ENCODE measurements at regions not wholly inside any gene's neighbourhood (a gene's known extent, or its start where the extent isn't known, plus 50 kb on each side); places are given as distances from the start of the nearest gene placed in this dataset.

DNA sequence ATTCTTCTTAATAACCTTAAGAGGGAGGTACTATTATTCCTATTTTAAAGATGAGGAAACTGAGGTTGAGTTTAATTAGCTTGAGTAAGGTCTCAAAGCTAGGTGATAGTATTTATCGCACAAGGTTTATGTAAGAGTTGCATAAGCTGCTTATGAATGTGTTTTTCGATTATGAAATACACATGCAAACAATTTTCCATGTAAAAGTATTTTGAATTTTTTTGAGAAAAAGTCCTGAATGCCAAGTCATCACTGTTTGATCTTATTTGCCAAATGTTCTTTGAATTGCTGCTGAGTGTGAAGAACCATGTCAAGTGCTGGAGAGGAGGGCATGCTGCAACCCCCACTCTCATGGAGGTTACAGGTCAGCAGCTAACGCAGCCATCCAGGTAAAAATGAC, 174.4 kb downstream of the CARTPT start:
- intact Hi-C loops (cut with micrococcal nuclease), result no loop called here
- CTCF ChIA-PET, result no interaction called here
- TF ChIP-seq, protein P1, sequence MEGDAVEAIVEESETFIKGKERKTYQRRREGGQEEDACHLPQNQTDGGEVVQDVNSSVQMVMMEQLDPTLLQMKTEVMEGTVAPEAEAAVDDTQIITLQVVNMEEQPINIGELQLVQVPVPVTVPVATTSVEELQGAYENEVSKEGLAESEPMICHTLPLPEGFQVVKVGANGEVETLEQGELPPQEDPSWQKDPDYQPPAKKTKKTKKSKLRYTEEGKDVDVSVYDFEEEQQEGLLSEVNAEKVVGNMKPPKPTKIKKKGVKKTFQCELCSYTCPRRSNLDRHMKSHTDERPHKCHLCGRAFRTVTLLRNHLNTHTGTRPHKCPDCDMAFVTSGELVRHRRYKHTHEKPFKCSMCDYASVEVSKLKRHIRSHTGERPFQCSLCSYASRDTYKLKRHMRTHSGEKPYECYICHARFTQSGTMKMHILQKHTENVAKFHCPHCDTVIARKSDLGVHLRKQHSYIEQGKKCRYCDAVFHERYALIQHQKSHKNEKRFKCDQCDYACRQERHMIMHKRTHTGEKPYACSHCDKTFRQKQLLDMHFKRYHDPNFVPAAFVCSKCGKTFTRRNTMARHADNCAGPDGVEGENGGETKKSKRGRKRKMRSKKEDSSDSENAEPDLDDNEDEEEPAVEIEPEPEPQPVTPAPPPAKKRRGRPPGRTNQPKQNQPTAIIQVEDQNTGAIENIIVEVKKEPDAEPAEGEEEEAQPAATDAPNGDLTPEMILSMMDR (IDR thresholded peaks at IDR 0.05), result no peak
- no peaks in the 10 kb centered on the region for H3K4me1 Mint-ChIP-seq (ENCODE audit: low read depth)
- POLR2A ChIA-PET, result no interaction called here
- peaks cover 11% of the 10 kb centered on the region for H3K27me3 Mint-ChIP-seq
- no peaks in the 10 kb centered on the region for H3K9me3 Mint-ChIP-seq
- no peak overlapping the region for H3K27ac Mint-ChIP-seq
- DNase-seq (no peak), ATAC-seq (no peak)
- no peaks in the 10 kb centered on the region for H3K36me3 Mint-ChIP-seq (ENCODE audit: low read depth)
- H3K4me3 Mint-ChIP-seq, result no peak overlapping the region

DNA sequence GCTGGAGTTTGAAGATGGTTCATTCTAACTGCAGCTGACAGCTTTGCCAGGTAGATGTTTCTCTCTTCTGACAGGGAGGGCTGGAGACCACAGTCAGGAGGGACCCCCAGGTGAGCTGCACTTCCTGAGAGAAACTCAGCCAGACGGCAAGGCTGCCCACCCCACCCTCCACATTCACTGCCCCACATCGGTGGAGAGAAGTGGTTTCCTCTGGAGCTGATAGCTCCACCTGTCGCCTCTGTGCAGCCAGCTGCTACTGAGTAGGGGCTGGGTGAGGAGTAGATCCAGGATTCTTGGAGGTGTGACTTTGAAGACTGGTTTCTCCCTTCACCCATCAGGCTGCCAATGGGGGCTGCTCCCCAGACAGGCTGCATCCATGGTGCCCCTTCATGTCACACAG, 175.0 kb downstream of the CARTPT start:
- no peaks in the 10 kb centered on the region for H3K9me3 Mint-ChIP-seq
- ATAC-seq (no peak), DNase-seq (no peak)
- H3K27me3 Mint-ChIP-seq, result peaks cover 11% of the 10 kb centered on the region
- H3K4me3 Mint-ChIP-seq, result no peak overlapping the region
- H3K36me3 Mint-ChIP-seq (ENCODE audit: low read depth), result no peaks in the 10 kb centered on the region
- POLR2A ChIA-PET, result no interaction called here
- CTCF ChIA-PET, result no interaction called here
- no peak overlapping the region for H3K27ac Mint-ChIP-seq
- no peaks in the 10 kb centered on the region for H3K4me1 Mint-ChIP-seq (ENCODE audit: low read depth)
- TF ChIP-seq, protein P1 (IDR thresholded peaks at IDR 0.05), result no peak
- intact Hi-C loops (cut with micrococcal nuclease), result no loop called here

DNA sequence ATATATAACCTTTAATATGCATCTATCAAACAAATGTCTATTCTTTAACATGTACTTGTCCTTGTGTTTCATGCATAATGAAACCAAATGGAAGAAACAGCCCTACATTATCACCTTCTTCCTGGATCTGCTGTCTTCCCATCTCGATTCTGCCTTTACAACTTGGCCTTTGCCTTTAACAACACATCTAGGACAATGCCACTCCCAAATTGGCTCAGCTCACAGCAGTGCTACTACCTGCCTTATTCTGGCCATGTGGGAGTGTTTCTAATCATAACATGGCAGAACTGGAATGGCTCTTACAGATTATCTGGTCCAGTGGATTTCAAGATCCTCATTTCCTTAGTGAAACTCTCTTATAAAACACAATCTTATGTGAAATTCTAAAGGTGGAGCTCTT, 176.5 kb downstream of the CARTPT start:
- DNase-seq (no peak), ATAC-seq (no peak)
- H3K27ac Mint-ChIP-seq, result no peak overlapping the region
- no peak overlapping the region for H3K4me3 Mint-ChIP-seq
- peaks cover 5% of the 10 kb centered on the region for H3K27me3 Mint-ChIP-seq
- H3K9me3 Mint-ChIP-seq, result no peaks in the 10 kb centered on the region
- H3K36me3 Mint-ChIP-seq (ENCODE audit: low read depth), result no peaks in the 10 kb centered on the region
- intact Hi-C loops (cut with micrococcal nuclease), result no loop called here
- H3K4me1 Mint-ChIP-seq (ENCODE audit: low read depth), result no peaks in the 10 kb centered on the region
- ChIA-PET POLR2A (no interaction called here), CTCF (no interaction called here)
- TF ChIP-seq, protein P1 (IDR thresholded peaks at IDR 0.05), result no peak

DNA sequence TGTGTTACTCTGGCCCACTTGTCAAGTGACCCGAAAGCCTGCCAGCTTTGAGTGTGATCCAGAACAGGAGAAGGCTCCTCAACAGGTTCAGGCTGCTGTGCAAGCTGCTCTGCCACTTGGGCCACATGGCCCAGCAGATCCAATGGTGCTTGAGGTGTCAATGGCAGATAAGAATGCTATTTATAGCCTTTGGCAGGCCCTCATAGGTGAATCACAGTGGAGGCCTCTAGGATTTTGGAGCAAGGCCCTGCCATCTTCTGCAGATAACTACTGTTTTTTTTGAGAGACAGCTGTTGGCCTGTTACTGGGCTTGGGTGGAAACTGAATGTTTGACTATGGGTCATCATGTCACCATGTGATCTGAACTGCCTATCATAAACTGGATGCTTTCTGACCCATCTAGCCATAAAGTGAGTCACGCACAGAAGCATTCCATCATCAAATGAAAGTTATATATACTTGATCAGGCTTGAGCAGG, 180.8 kb downstream of the CARTPT start:
- POLR2A ChIA-PET, result no interaction called here
- H3K27me3 Mint-ChIP-seq, result peaks cover 9% of the 10 kb centered on the region
- CTCF ChIA-PET, result no interaction called here
- TF ChIP-seq, protein P1 (IDR thresholded peaks at IDR 0.05), result no peak
- H3K4me1 Mint-ChIP-seq (ENCODE audit: low read depth), result no peaks in the 10 kb centered on the region
- no peak overlapping the region for H3K4me3 Mint-ChIP-seq
- intact Hi-C loops (cut with micrococcal nuclease), result no loop called here
- H3K36me3 Mint-ChIP-seq (ENCODE audit: low read depth), result no peaks in the 10 kb centered on the region
- ATAC-seq (no peak), DNase-seq (no peak)
- H3K9me3 Mint-ChIP-seq, result no peaks in the 10 kb centered on the region
- H3K27ac Mint-ChIP-seq, result no peak overlapping the region

DNA sequence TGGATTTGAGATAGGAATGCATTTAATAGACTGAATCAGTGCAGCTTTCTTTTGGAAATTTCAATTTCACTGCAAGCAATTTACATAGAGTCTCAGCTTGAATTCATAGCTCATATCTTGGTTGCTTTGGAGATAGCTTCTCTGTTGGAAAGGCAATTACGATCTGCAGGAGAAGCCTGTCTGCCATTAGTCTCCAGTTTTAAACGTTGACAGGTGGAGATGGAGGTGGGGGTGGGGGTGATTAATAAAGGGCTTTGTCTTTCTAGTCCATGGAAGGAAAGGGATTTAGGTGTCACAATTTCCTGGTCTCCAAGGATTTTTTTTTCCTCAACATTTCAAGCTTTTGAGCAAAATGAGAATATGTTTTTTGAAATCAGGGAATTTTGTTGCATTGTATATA, 184.7 kb downstream of the CARTPT start:
- TF ChIP-seq, protein P1 (IDR thresholded peaks at IDR 0.05), result no peak
- DNase-seq (no peak), ATAC-seq (no peak)
- intact Hi-C loops (cut with micrococcal nuclease), result no loop called here
- ChIA-PET POLR2A (no interaction called here), CTCF (no interaction called here)
- H3K36me3 Mint-ChIP-seq (ENCODE audit: low read depth), result no peaks in the 10 kb centered on the region
- no peaks in the 10 kb centered on the region for H3K4me1 Mint-ChIP-seq (ENCODE audit: low read depth)
- no peaks in the 10 kb centered on the region for H3K9me3 Mint-ChIP-seq
- no peak overlapping the region for H3K4me3 Mint-ChIP-seq
- H3K27ac Mint-ChIP-seq, result no peak overlapping the region
- H3K27me3 Mint-ChIP-seq, result peaks cover 19% of the 10 kb centered on the region

Data from activated CD8-positive, alpha-beta T cell treated with anti-CD3 and anti-CD28 coated beads for 36 hours (primary cell).